ENCODE measurements at regions not wholly inside any gene's neighbourhood (a gene's known extent, or its start where the extent isn't known, plus 50 kb on each side); places are given as distances from the start of the nearest gene placed in this dataset.
"Not testable (repeated sequence)": the region's sequence is repeated elsewhere in the genome, so short reads cannot be mapped to it uniquely, and the experiment has no call there.

- Histone ChIP-seq H3K4me3 (no peak overlapping the region), H3K27me3 (no peaks in the 10 kb centered on the region), H3K27ac (no peak overlapping the region), H3K4me1 (no peaks in the 10 kb centered on the region), H3K36me3 (no peaks in the 10 kb centered on the region), H3K9me3 (peaks cover 0 to 100% (median 90%) of the 10 kb centered on the region in 4 donors)
- TF ChIP-seq EP300 (IDR thresholded peaks at IDR 0.05) = no peak
- no peak for TF ChIP-seq POLR2AphosphoS5 (IDR thresholded peaks at IDR 0.05)
- TF ChIP-seq, protein P1, sequence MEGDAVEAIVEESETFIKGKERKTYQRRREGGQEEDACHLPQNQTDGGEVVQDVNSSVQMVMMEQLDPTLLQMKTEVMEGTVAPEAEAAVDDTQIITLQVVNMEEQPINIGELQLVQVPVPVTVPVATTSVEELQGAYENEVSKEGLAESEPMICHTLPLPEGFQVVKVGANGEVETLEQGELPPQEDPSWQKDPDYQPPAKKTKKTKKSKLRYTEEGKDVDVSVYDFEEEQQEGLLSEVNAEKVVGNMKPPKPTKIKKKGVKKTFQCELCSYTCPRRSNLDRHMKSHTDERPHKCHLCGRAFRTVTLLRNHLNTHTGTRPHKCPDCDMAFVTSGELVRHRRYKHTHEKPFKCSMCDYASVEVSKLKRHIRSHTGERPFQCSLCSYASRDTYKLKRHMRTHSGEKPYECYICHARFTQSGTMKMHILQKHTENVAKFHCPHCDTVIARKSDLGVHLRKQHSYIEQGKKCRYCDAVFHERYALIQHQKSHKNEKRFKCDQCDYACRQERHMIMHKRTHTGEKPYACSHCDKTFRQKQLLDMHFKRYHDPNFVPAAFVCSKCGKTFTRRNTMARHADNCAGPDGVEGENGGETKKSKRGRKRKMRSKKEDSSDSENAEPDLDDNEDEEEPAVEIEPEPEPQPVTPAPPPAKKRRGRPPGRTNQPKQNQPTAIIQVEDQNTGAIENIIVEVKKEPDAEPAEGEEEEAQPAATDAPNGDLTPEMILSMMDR (IDR thresholded peaks at IDR 0.05) = no peak
- no peak for TF ChIP-seq POLR2A (IDR thresholded peaks at IDR 0.05)
- DNase-seq = no peak
- intact Hi-C loops (cut with DNase I; ENCODE audit: low total_unique reads) = no loop called here
- WGBS, 5 donors = 65 to 84% (median 75%) methylated on average over 3 of the region's 3 CpGs
Observed at GRCh38 chr19:22502766-22503165, 80.6 kb upstream of the ZNF98 start.

DNA sequence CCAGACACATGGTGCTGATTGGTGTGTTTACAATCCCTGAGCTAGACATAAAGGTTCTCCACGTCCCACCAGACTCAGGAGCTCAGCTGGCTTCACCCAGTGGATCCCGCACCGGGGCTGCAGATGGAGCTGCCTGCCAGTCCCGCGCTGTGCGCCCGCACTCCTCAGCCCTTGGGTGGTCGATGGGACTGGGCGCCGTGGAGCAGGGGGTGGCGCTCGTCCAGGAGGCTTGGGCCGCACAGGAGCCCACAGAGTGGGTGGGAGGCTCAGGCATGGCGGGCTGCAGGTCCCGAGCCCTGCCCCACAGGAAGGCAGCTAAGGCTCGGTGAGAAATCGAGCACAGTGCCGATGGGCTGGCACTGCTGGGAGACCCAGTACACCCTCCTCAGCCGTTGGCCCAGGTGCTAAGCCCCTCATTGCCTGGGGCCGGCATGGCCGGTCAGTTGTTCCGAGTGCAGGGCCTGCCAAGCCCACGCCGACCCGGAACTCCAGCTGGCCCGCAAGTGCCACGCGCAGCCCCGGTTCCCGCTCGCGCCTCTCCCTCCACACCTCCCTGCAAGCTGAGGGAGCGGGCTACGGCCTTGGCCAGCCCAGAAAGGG is 76.8 kb upstream of the ZNF98 start:
- intact Hi-C loops (cut with DNase I; ENCODE audit: low total_unique reads); DNase-seq; H3K27ac ChIP-seq; H3K4me3 ChIP-seq; H3K27me3 ChIP-seq; H3K4me1 ChIP-seq: not testable (repeated sequence)
- 88 to 94% (median 93%) methylated on average over 16 to 34 of the region's 34 CpGs for WGBS, 5 donors
- Histone ChIP-seq H3K36me3 (peaks cover 0 to 14% (median 0%) of the 10 kb centered on the region in 4 donors), H3K9me3 (peaks cover 0 to 97% (median 90%) of the 10 kb centered on the region in 4 donors)

- Histone ChIP-seq H3K27me3 (no peaks in the 10 kb centered on the region), H3K9me3 (peaks cover 0 to 98% (median 89%) of the 10 kb centered on the region in 4 donors), H3K27ac (no peak overlapping the region), H3K4me3 (no peak overlapping the region), H3K36me3 (peaks cover 0 to 15% (median 0%) of the 10 kb centered on the region in 4 donors), H3K4me1 (no peaks in the 10 kb centered on the region)
- TF ChIP-seq EP300 (IDR thresholded peaks at IDR 0.05) = no peak
- TF ChIP-seq POLR2A (IDR thresholded peaks at IDR 0.05) = no peak
- no peak for TF ChIP-seq POLR2AphosphoS5 (IDR thresholded peaks at IDR 0.05)
- TF ChIP-seq, protein P1 (IDR thresholded peaks at IDR 0.05) = no peak
- intact Hi-C loops (cut with DNase I; ENCODE audit: low total_unique reads) = no loop called here
- no peak for DNase-seq
- WGBS, 5 donors = 57 to 70% (median 66%) methylated on average over 2 of the region's 2 CpGs
Observed at GRCh38 chr19:22491746-22492145, 69.6 kb upstream of the ZNF98 start.

GRCh38 chr19:22483514-22483913 is 61.4 kb upstream of the ZNF98 start:
- H3K4me3 ChIP-seq; H3K27ac ChIP-seq; intact Hi-C loops (cut with DNase I; ENCODE audit: low total_unique reads); H3K36me3 ChIP-seq; H3K4me1 ChIP-seq; DNase-seq; H3K27me3 ChIP-seq: not testable (repeated sequence)
- 80 to 87% (median 84%) methylated on average over 7 of the region's 7 CpGs for WGBS, 5 donors
- H3K9me3 ChIP-seq = peaks cover 2 to 91% (median 73%) of the 10 kb centered on the region in 4 donors

GRCh38 chr19:22472180-22472637 is 50.1 kb upstream of the ZNF98 start:
- Histone ChIP-seq H3K27ac (no peak overlapping the region), H3K4me1 (no peaks in the 10 kb centered on the region), H3K36me3 (no peaks in the 10 kb centered on the region), H3K27me3 (no peaks in the 10 kb centered on the region), H3K9me3 (peaks cover 32 to 100% (median 86%) of the 10 kb centered on the region in 4 donors), H3K4me3 (no peak overlapping the region)
- WGBS, 5 donors = 80 to 91% (median 83%) methylated on average over 2 of the region's 2 CpGs
- TF ChIP-seq POLR2AphosphoS5 (IDR thresholded peaks at IDR 0.05) = no peak
- TF ChIP-seq EP300 (IDR thresholded peaks at IDR 0.05) = no peak
- no peak for TF ChIP-seq POLR2A (IDR thresholded peaks at IDR 0.05)
- TF ChIP-seq, protein P1 (IDR thresholded peaks at IDR 0.05) = no peak
- intact Hi-C loops (cut with DNase I; ENCODE audit: low total_unique reads) = no loop called here
- DNase-seq = no peak

Small RNAs in the stretch of these regions (small RNA-seq; reads per million reads assigned to genes)
- gene AC004004.1 = 0 reads per million in 4 donors

Data from stomach (tissue), 8 donors.